Trophoblast cell (in vitro differentiated cells and primary cell): ENCODE measurements at regions not wholly inside any gene's neighbourhood (a gene's known extent, or its start where the extent isn't known, plus 50 kb on each side); places are given as distances from the start of the nearest gene placed in this dataset.

Source experiments
- DNase-seq, 2 donors: peaks; one replicate each; pipeline ENCODE4 v3.0.0-alpha.2; 2016
- H2AFZ ChIP-seq: 2 replicates; pipeline ENCODE4 v1.6.1; 2013; ENCODE audit warnings: low read length, moderate library complexity, mild to moderate bottlenecking; ENCODE audit not compliant: insufficient read depth, poor library complexity
- H2AK5ac ChIP-seq: 2 replicates; pipeline ENCODE4 v1.6.1; 2013; ENCODE audit warnings: mild to moderate bottlenecking, low read length
- H2BK120ac ChIP-seq: 2 replicates; pipeline ENCODE4 v1.6.1; 2013; ENCODE audit warnings: low read length, mild to moderate bottlenecking, moderate library complexity; ENCODE audit not compliant: insufficient read depth, poor library complexity
- H2BK12ac ChIP-seq: 2 replicates; pipeline ENCODE4 v1.6.1; 2013; ENCODE audit warnings: mild to moderate bottlenecking, low read length, moderate library complexity
- H2BK5ac ChIP-seq: 2 replicates; pipeline ENCODE4 v1.6.1; 2013; ENCODE audit warnings: low read length, low read depth, moderate library complexity, mild to moderate bottlenecking; ENCODE audit not compliant: poor library complexity
- H3K14ac ChIP-seq: 2 replicates; pipeline ENCODE4 v1.6.1; 2013; ENCODE audit warnings: mild to moderate bottlenecking, low read length
- H3K18ac ChIP-seq: 2 replicates; pipeline ENCODE4 v1.6.1; 2013; ENCODE audit warnings: mild to moderate bottlenecking, low read length
- H3K23ac ChIP-seq: 2 replicates; pipeline ENCODE4 v1.6.1; 2013; ENCODE audit warnings: low read length
- H3K27ac ChIP-seq: 2 replicates; pipeline ENCODE4 v1.5.1; 2013; ENCODE audit warnings: low read depth, mild to moderate bottlenecking, inconsistent platforms, low read length, moderate library complexity
- H3K27me3 ChIP-seq: 2 replicates; pipeline ENCODE4 v1.6.1; 2013; ENCODE audit warnings: inconsistent platforms, mild to moderate bottlenecking, low read length, moderate library complexity; ENCODE audit not compliant: insufficient read depth
- H3K36me3 ChIP-seq, 2 experiments: 1 replicate in 1 of 2; 2 replicates in 1 of 2; pipeline ENCODE4 v1.6.1; 2013; ENCODE audit warnings: low read length in 2 of 2, mild to moderate bottlenecking in 2 of 2, moderate library complexity in 1 of 2; ENCODE audit not compliant: insufficient read depth in 2 of 2, control insufficient read depth in 1 of 2
- H3K4ac ChIP-seq: 2 replicates; pipeline ENCODE4 v1.6.1; 2013; ENCODE audit warnings: low read depth, mild to moderate bottlenecking, low read length, moderate library complexity
- H3K4me1 ChIP-seq, 2 experiments: 1 replicate in 1 of 2; 2 replicates in 1 of 2; pipeline ENCODE4 v1.6.1; 2013; ENCODE audit warnings: low read length in 2 of 2, mild to moderate bottlenecking in 2 of 2, moderate library complexity in 1 of 2; ENCODE audit not compliant: insufficient read depth in 2 of 2, control insufficient read depth in 1 of 2
- H3K4me2 ChIP-seq: 2 replicates; pipeline ENCODE4 v1.6.1; 2013; ENCODE audit warnings: inconsistent platforms, mild to moderate bottlenecking, low read length, moderate library complexity
- H3K4me3 ChIP-seq: 2 replicates; pipeline ENCODE4 v1.5.1; 2013; ENCODE audit warnings: mild to moderate bottlenecking, low read depth, low read length, inconsistent platforms
- H3K79me1 ChIP-seq: one replicate; pipeline ENCODE4 v1.6.1; 2013; ENCODE audit warnings: low read length
- H3K79me2 ChIP-seq: 2 replicates; pipeline ENCODE4 v1.6.1; 2013; ENCODE audit warnings: low read length, mild to moderate bottlenecking; ENCODE audit not compliant: control insufficient read depth, insufficient read depth, poor library complexity
- H3K9ac ChIP-seq: 2 replicates; pipeline ENCODE4 v1.6.1; 2013; ENCODE audit warnings: mild to moderate bottlenecking, low read length
- H3K9me3 ChIP-seq: 2 replicates; pipeline ENCODE4 v1.6.1; 2013; ENCODE audit warnings: low read depth, mild to moderate bottlenecking, control low read depth, inconsistent platforms, low read length; ENCODE audit not compliant: insufficient read depth
- H4K12ac ChIP-seq: 2 replicates; pipeline ENCODE4 v1.6.1; 2013; ENCODE audit warnings: low read depth, mild to moderate bottlenecking, low read length, moderate library complexity
- H4K8ac ChIP-seq: 2 replicates; pipeline ENCODE4 v1.6.1; 2013; ENCODE audit warnings: low read depth, mild to moderate bottlenecking, low read length, moderate library complexity
- H4K91ac ChIP-seq: one replicate; pipeline ENCODE4 v1.6.1; 2013; ENCODE audit warnings: low read depth, mild to moderate bottlenecking, low read length, moderate library complexity
- WGBS: extraction: QIAGEN DNeasy Blood & Tissue Kit; methylation state at CpG from one replicate; pipeline ENCODE4 v1.1.7; 2013; ENCODE audit warnings: missing lambda C conversion rate; ENCODE audit not compliant: insufficient read length, insufficient coverage; ENCODE audit errors: extremely low coverage; 5-methylcytosine and 5-hydroxymethylcytosine counted together

GRCh38 chr10:123455861-123456260, 210.3 kb upstream of the GPR26 start:
- no peak overlapping the region for H2AFZ ChIP-seq
- H3K4ac ChIP-seq = no peak overlapping the region
- no peaks in the 10 kb centered on the region for H3K79me2 ChIP-seq
- H2AK5ac ChIP-seq = no peak overlapping the region
- no peaks in the 10 kb centered on the region for H3K9me3 ChIP-seq
- H3K23ac ChIP-seq = no peak overlapping the region
- no CpG with 5 or more reads among the region's 3 CpGs for WGBS
- H4K12ac ChIP-seq = no peak overlapping the region
- no peaks in the 10 kb centered on the region for H3K79me1 ChIP-seq
- no peak overlapping the region for H2BK5ac ChIP-seq
- no peak overlapping the region for H3K14ac ChIP-seq
- H3K9ac ChIP-seq = no peak overlapping the region
- no peak overlapping the region for H2BK12ac ChIP-seq
- no peaks in the 10 kb centered on the region for H3K36me3 ChIP-seq
- no peak for DNase-seq
- no peak overlapping the region for H4K91ac ChIP-seq
- H3K18ac ChIP-seq = no peak overlapping the region
- H3K27ac ChIP-seq = no peak overlapping the region
- no peak overlapping the region for H4K8ac ChIP-seq
- H3K4me3 ChIP-seq = no peak overlapping the region
- H3K4me2 ChIP-seq = no peak overlapping the region
- no peaks in the 10 kb centered on the region for H3K27me3 ChIP-seq
- H2BK120ac ChIP-seq = no peak overlapping the region
- no peaks in the 10 kb centered on the region for H3K4me1 ChIP-seq

DNA sequence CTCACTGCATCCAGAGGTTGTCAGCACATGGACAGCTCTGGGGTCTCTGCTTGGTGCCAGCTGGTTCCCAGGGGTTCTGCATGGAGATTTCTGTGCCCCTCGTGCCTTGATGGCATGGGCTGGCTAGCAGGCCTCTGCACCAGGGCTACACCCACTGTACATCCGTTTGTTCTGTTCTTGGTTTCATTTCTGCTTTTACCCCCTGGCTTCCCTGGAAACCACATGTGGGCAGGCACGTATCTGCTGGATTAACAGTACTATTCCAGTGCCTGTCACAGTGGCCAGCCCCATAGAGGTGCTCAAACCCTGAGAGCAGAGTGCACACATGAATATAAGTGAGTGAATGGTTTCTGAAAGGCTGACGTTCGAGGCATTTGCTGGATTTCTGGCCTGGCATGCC, 207.2 kb upstream of the GPR26 start:
- Histone ChIP-seq H3K23ac (no peak overlapping the region), H3K27me3 (no peaks in the 10 kb centered on the region), H4K12ac (no peak overlapping the region), H3K14ac (no peak overlapping the region), H2BK5ac (no peak overlapping the region), H3K9ac (no peak overlapping the region), H4K91ac (no peak overlapping the region), H3K18ac (no peak overlapping the region), H2AFZ (no peak overlapping the region), H4K8ac (no peak overlapping the region), H2BK120ac (no peak overlapping the region), H3K36me3 (no peaks in the 10 kb centered on the region), H3K9me3 (no peaks in the 10 kb centered on the region), H3K4me2 (no peak overlapping the region), H3K79me1 (no peaks in the 10 kb centered on the region), H2BK12ac (no peak overlapping the region), H3K79me2 (no peaks in the 10 kb centered on the region), H3K4ac (no peak overlapping the region), H2AK5ac (no peak overlapping the region), H3K4me3 (no peak overlapping the region), H3K4me1 (no peaks in the 10 kb centered on the region), H3K27ac (no peak overlapping the region)
- no peak for DNase-seq
- no CpG with 5 or more reads among the region's 5 CpGs for WGBS

GRCh38 chr10:123459371-123460091, 206.6 kb upstream of the GPR26 start:
- Histone ChIP-seq H3K9ac (no peak overlapping the region), H2BK12ac (no peak overlapping the region), H4K91ac (no peak overlapping the region), H3K79me1 (no peaks in the 10 kb centered on the region), H3K27ac (no peak overlapping the region), H3K23ac (no peak overlapping the region), H3K4me2 (no peak overlapping the region), H3K9me3 (no peaks in the 10 kb centered on the region), H3K4me1 (no peaks in the 10 kb centered on the region), H2AFZ (no peak overlapping the region), H3K18ac (no peak overlapping the region), H3K27me3 (no peaks in the 10 kb centered on the region), H3K14ac (no peak overlapping the region), H2BK5ac (no peak overlapping the region), H3K36me3 (no peaks in the 10 kb centered on the region), H2AK5ac (no peak overlapping the region), H3K4ac (no peak overlapping the region), H3K79me2 (no peaks in the 10 kb centered on the region), H4K8ac (no peak overlapping the region), H3K4me3 (no peak overlapping the region), H2BK120ac (no peak overlapping the region), H4K12ac (no peak overlapping the region)
- no CpG with 5 or more reads among the region's 7 CpGs for WGBS
- DNase-seq = no peak

GRCh38 chr10:123462246-123462645, 203.9 kb upstream of the GPR26 start:
- Histone ChIP-seq H4K12ac (no peak overlapping the region), H3K9me3 (no peaks in the 10 kb centered on the region), H3K18ac (no peak overlapping the region), H3K4ac (no peak overlapping the region), H2AFZ (no peak overlapping the region), H3K79me2 (no peaks in the 10 kb centered on the region), H3K79me1 (no peaks in the 10 kb centered on the region), H3K4me3 (no peak overlapping the region), H3K23ac (no peak overlapping the region), H3K36me3 (no peaks in the 10 kb centered on the region), H3K9ac (no peak overlapping the region), H4K91ac (no peak overlapping the region), H3K4me1 (peaks cover 0 to 2% of the 10 kb centered on the region in 2 experiments), H3K27me3 (no peaks in the 10 kb centered on the region), H2BK120ac (no peak overlapping the region), H3K14ac (no peak overlapping the region), H4K8ac (no peak overlapping the region), H2BK12ac (no peak overlapping the region), H3K4me2 (no peak overlapping the region), H3K27ac (no peak overlapping the region), H2AK5ac (no peak overlapping the region), H2BK5ac (no peak overlapping the region)
- no CpG with 5 or more reads among the region's 8 CpGs for WGBS
- no peak for DNase-seq
